A549 (cell line): ENCODE measurements at regions not wholly inside any gene's neighbourhood (a gene's known extent, or its start where the extent isn't known, plus 50 kb on each side); places are given as distances from the start of the nearest gene placed in this dataset.

Experiments used
- CBX2 ChIP-seq: fragments of 200-600 bp; sonication (generic); IDR thresholded peaks from 2 replicates; pipeline ENCODE4 v1.6.1; 2016; ENCODE audit warnings: low read depth, mild to moderate bottlenecking, borderline replicate concordance
- CBX8 ChIP-seq: fragments of 200-600 bp; sonication (generic); IDR thresholded peaks from 2 replicates; pipeline ENCODE4 v1.6.1; 2016
- CHD2 ChIP-seq: fragments of 150-350 bp; IDR thresholded peaks from 2 replicates; pipeline ENCODE4 v1.6.1; 2014; ENCODE audit warnings: low read length; ENCODE audit not compliant: partially characterized antibody
- CHD4 ChIP-seq: fragments of 200-600 bp; sonication (generic); IDR thresholded peaks from 2 replicates; pipeline ENCODE4 v1.6.1; 2016; ENCODE audit warnings: antibody characterized with exemption, mild to moderate bottlenecking, borderline replicate concordance
- HOXB13 ChIP-seq: fragments of 250-450 bp; sonication (Bioruptor Pico); IDR thresholded peaks from 2 replicates; pipeline ENCODE4 v1.5.0; 2020; ENCODE audit warnings: low read depth, mild to moderate bottlenecking, moderate library complexity
- MAZ ChIP-seq: fragments of 150-350 bp; IDR thresholded peaks from 2 replicates; pipeline ENCODE4 v1.6.1; 2014; ENCODE audit warnings: antibody characterized with exemption, low read depth, low read length, borderline replicate concordance
- NR3C1 ChIP-seq: fragments of >200 bp; sonication (Bioruptor Twin); formaldehyde crosslinking; IDR thresholded peaks from 3 replicates; pipeline ENCODE4 v1.6.1; 2017
- PBX3 ChIP-seq: IDR thresholded peaks from 2 replicates; pipeline ENCODE4 v1.6.1; 2012
- POLR2A ChIP-seq: IDR thresholded peaks from 2 replicates; pipeline ENCODE4 v1.6.1; 2012; ENCODE audit warnings: mild to moderate bottlenecking, low read length
- POLR2AphosphoS2 ChIP-seq: conservative IDR thresholded peaks from 2 replicates; pipeline ENCODE4 v1.6.1; 2012; ENCODE audit warnings: low read length, improper control_type of control experiment, inconsistent platforms
- RAD21 ChIP-seq, 2 experiments: fragments of >200 bp in 1 of 2; sonication (Bioruptor Twin) in 1 of 2; formaldehyde crosslinking in 1 of 2; IDR thresholded peaks in 1 of 2; conservative IDR thresholded peaks in 1 of 2; 2 replicates in 1 of 2; 3 replicates in 1 of 2; pipeline ENCODE4 v1.6.1; 2012 to 2018; ENCODE audit warnings: inconsistent platforms in 1 of 2
- USF2 ChIP-seq: fragments of 450-650 bp; IDR thresholded peaks from 2 replicates; pipeline ENCODE4 v1.6.1; 2014; ENCODE audit warnings: antibody characterized with exemption
- TF ChIP-seq, protein P1 (sequence below): fragments of >200 bp; sonication (Bioruptor Twin); formaldehyde crosslinking; IDR thresholded peaks from 3 replicates; pipeline ENCODE4 v1.5.1; 2016

GRCh38 chr4:4945021-4945420, 74.2 kb downstream of the CYTL1 start:
- TF ChIP-seq USF2 (no peak), CHD4 (no peak), MAZ (no peak), CBX2 (no peak), PBX3 (no peak), RAD21 (conservative IDR thresholded peaks at IDR 0.05 in 1 of 2, IDR thresholded peaks at IDR 0.05 in 1 of 2) (no peak), NR3C1 (no peak), HOXB13 (CRISPR knock-in tag) (no peak), POLR2AphosphoS2 (no peak), CHD2 (no peak), POLR2A (no peak), CBX8 (no peak)
- TF ChIP-seq, protein P1, sequence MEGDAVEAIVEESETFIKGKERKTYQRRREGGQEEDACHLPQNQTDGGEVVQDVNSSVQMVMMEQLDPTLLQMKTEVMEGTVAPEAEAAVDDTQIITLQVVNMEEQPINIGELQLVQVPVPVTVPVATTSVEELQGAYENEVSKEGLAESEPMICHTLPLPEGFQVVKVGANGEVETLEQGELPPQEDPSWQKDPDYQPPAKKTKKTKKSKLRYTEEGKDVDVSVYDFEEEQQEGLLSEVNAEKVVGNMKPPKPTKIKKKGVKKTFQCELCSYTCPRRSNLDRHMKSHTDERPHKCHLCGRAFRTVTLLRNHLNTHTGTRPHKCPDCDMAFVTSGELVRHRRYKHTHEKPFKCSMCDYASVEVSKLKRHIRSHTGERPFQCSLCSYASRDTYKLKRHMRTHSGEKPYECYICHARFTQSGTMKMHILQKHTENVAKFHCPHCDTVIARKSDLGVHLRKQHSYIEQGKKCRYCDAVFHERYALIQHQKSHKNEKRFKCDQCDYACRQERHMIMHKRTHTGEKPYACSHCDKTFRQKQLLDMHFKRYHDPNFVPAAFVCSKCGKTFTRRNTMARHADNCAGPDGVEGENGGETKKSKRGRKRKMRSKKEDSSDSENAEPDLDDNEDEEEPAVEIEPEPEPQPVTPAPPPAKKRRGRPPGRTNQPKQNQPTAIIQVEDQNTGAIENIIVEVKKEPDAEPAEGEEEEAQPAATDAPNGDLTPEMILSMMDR, result no peak
